Natural killer cell treated with Interleukin-12 subunit alpha and Interleukin-12 subunit beta and Interleukin-15 and Interleukin-18, amount 100 ng/mL, for 72 hours (primary cell): ENCODE measurements at regions not wholly inside any gene's neighbourhood (a gene's known extent, or its start where the extent isn't known, plus 50 kb on each side); places are given as distances from the start of the nearest gene placed in this dataset.
A peak's percentile ranks its signal among the peaks of the same experiment; 100 is the strongest.

ENCODE experiments used
- ATAC-seq, 2 donors: fragments of 150-1000 bp; cut with Tn5 transposase in 1 of 2; sonication (Bioruptor Pico), chemical (Tn5 transposase) in 1 of 2; 2 replicates each; pipeline ENCODE4 v1.10.0; 2021
- DNase-seq: peaks from one replicate; pipeline ENCODE4 v3.0.0; 2022; ENCODE audit warnings: low spot score
- H3K27ac Mint-ChIP-seq, 2 donors: 1 replicate in 1 of 2; 2 replicates in 1 of 2; pipeline ENCODE4 v1.8.0; 2022; ENCODE audit warnings: mixed read lengths in 2 of 2, mild to moderate bottlenecking in 1 of 2, moderate library complexity in 1 of 2
- H3K27me3 Mint-ChIP-seq, 2 donors: 1 replicate in 1 of 2; 2 replicates in 1 of 2; pipeline ENCODE4 v1.8.0; 2022; ENCODE audit warnings: mixed read lengths in 2 of 2
- H3K36me3 Mint-ChIP-seq: one replicate; pipeline ENCODE4 v1.8.0; 2022; ENCODE audit warnings: mixed read lengths
- H3K4me1 Mint-ChIP-seq, 2 donors: 1 replicate in 1 of 2; 2 replicates in 1 of 2; pipeline ENCODE4 v1.8.0; 2022; ENCODE audit warnings: low read depth in 2 of 2, mixed read lengths in 2 of 2, mild to moderate bottlenecking in 1 of 2
- H3K4me3 Mint-ChIP-seq: one replicate; pipeline ENCODE4 v1.8.0; 2022; ENCODE audit warnings: mixed read lengths
- H3K9me3 Mint-ChIP-seq: 2 replicates; pipeline ENCODE4 v1.8.0; 2022; ENCODE audit warnings: mixed read lengths

DNA sequence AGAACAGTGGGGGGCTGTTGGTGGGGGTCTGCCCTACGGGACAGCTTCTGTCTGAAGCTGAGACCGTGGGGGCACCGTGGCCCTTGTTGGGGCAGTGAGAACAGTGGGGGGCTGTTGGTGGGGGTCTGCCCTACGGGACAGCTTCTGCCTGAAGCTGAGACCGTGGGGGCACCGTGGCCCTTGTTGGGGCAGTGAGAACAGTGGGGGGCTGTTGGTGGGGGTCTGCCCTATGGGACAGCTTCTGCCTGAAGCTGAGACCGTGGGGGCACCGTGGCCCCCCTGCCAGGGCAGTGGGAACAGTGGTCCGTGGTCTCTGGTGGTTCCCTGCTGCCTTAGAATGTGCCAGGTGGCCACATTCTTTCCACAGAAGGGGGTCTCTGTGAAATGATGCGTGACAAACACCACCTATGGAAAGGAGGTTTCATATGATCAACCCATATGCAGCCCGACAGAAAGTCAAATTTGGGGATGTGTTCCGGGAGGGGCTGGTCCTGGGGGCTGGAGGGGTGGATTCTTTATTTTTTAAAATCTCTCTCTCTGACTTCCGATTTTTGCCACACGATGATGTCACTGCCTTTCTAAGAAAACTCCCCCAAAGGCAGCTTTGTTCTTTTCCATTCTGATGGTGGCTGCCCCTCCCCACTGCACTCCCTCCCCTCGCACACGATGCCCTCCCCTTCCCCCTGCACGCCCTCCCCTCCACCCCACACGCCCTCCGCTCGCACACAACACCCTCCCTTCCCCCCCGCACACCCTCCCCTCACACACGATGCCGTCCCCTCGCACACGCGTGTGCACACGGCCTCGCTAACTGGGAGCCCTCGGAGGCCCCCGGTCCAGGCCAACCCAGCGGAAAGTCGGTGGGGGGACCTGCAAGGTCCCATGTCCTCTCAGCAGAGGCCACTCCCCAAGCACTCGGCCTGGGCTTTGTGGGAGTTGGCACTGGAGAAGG is 1186.5 kb downstream of the BRD1 start:
- ATAC-seq, result no peak
- no peak for DNase-seq
- no peaks in the 10 kb centered on the region for H3K9me3 Mint-ChIP-seq
- H3K4me1 Mint-ChIP-seq, result peaks cover 0 to 4% of the 10 kb centered on the region in 2 donors
- H3K27me3 Mint-ChIP-seq, result no peaks in the 10 kb centered on the region
- H3K36me3 Mint-ChIP-seq, result no peaks in the 10 kb centered on the region
- H3K4me3 Mint-ChIP-seq, result no peak overlapping the region
- no peak overlapping the region for H3K27ac Mint-ChIP-seq

DNA sequence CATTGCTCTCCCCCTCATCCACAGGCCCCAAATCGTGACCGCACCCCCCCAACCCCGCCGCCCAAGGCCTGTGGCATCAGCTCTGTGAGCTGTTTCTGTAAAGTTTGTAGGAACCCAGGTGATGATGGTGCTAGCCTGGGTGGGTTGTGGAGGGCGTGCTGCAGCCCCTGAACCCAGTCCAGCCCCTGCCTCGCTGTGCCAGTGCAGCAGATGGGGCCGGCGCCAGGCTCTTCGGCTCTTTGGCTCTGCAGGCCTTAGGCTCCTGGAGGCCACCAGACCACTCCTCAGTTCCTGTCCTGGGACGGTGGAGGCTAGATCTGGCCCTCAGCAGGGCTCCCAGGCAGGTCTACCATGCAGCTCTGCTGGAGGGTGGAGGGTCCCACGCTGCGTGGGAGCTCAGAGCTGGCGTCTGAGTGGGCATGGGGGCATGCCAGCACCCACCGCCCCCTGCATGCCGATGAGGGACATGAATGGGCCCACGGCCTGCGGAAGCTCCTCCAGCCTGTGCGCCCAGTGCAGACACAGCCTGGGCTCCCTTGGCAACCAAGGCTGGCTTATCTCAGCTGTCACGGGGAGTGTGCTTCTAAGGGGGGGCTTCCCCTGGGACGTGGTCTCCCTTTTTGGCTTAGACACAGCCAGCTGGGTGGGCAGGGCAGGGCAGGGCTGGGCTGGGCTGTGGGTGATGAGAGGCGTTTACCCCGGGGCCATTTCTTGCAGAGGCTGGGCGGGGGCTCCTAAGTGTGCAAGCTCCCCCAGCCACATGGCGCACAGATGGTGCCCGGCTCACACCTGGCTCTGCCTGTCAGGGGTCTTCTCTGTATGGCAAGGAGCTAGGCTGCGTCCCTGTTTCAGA is 1187.6 kb downstream of the BRD1 start:
- peaks cover 0 to 8% of the 10 kb centered on the region in 2 donors for H3K4me1 Mint-ChIP-seq
- no peak overlapping the region for H3K4me3 Mint-ChIP-seq
- DNase-seq (no peak), ATAC-seq (no peak)
- H3K27me3 Mint-ChIP-seq, result no peaks in the 10 kb centered on the region
- no peaks in the 10 kb centered on the region for H3K9me3 Mint-ChIP-seq
- no peak overlapping the region for H3K27ac Mint-ChIP-seq
- H3K36me3 Mint-ChIP-seq, result no peaks in the 10 kb centered on the region

DNA sequence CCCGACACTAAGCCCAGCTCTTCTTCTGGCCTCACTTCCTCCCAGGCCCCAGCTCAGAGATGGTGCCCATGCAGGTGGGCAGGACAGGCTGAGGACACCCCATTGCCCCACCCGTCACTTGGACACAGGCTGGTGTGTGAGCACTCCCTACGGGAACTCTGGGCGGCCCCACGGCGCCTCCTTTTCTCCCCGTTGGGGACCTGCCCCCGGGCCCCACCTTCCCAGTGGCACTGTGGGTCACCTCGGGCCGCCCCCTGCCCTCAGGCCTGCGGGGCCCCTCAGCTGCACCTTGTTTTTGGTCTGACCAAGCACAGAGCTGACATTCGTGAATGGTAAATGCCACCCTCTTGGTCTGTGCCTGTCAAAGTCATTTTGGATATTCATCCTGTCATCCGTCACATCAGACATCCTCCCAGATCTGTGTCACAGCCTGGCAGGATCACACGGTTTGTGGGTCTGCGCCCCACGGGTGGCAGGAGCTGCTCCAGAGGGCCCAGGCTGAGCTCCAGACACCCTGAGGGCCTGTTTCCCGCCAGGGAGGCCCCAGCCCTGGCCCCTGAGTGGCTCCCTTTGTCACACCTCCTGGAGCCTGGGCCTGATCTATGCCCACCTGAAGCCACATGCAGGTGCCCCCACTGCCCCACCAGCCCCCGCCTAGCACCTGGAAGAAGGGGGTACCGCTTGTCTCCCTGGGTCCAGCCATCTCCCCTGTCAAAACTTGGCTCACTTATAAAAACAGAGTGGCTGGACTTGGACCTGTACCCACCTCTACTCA is 1188.5 kb downstream of the BRD1 start:
- H3K4me3 Mint-ChIP-seq, result no peak overlapping the region
- peaks cover 0 to 8% of the 10 kb centered on the region in 2 donors for H3K4me1 Mint-ChIP-seq
- H3K9me3 Mint-ChIP-seq, result no peaks in the 10 kb centered on the region
- no peaks in the 10 kb centered on the region for H3K27me3 Mint-ChIP-seq
- DNase-seq (no peak), ATAC-seq (no peak)
- no peak overlapping the region for H3K27ac Mint-ChIP-seq
- H3K36me3 Mint-ChIP-seq, result no peaks in the 10 kb centered on the region

DNA sequence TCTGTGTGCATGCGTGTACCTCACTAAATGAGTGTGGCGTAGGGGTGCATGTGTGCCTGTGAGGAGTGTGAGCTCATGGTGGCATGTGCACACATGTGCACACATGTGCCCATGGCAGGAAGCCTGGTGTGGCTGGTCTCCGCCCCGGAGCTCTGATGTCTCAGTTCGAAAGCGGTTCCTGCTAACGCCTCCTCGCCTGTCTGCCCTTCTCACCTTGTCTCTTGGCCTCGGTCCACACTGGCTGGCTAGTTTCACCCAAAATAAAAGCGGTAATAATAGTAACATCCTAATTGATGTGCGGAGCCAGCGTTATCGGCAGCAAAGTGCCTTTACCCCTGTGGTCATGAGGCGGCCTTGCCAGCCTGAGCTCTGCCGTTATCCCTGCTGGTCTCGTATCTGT is 1190.4 kb downstream of the BRD1 start:
- Mint-ChIP-seq H3K9me3 (no peaks in the 10 kb centered on the region), H3K4me3 (no peak overlapping the region), H3K27ac (no peak overlapping the region), H3K27me3 (no peaks in the 10 kb centered on the region), H3K4me1 (peaks cover 0 to 8% of the 10 kb centered on the region in 2 donors), H3K36me3 (no peaks in the 10 kb centered on the region)
- DNase-seq (no peak), ATAC-seq (no peak)

DNA sequence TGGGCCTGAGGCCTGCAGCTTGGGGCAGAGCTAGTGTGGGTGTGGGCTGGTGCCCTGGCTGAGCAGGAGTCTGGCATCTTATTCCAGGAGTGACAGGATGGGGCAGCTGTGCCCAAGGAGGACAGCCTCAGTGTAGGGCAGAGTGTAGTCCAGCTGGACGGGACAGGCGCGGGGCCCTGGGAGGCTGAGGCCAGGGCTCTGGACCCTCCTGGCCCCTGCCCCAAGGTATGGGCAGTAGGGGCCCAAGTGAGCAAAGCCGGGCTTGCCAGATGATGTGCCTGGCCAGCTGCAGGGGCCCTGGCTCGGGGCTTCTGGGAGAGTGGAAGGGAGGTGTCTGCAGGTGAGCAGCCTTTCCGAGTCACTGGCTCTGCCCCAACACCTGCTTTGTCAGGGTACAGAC is 1190.9 kb downstream of the BRD1 start:
- DNase-seq (no peak), ATAC-seq (peak in 1 of 2 donors; percentile 11)
- no peaks in the 10 kb centered on the region for H3K36me3 Mint-ChIP-seq
- no peak overlapping the region for H3K27ac Mint-ChIP-seq
- no peak overlapping the region for H3K4me3 Mint-ChIP-seq
- H3K4me1 Mint-ChIP-seq, result peaks cover 0 to 8% of the 10 kb centered on the region in 2 donors
- H3K9me3 Mint-ChIP-seq, result no peaks in the 10 kb centered on the region
- no peaks in the 10 kb centered on the region for H3K27me3 Mint-ChIP-seq

DNA sequence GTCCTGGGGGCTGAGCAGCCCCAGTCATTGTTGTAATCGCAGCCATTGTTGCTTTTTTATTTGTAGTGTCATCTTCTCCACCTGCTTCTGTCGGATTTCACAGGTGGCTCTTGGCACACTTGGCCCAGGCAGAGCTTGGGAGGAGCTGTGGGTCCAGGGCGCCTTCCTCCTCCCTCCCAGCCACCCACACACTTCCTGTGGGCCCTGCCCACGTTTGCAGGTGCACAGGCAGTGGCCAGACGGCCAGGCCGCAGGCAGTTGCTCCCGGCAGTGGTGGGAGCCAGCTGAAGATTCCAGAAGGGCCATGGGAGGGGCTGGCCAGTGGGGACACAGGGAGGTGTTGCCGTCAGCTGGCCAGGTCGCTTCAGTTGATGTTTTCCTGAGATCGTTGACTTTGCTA is 1191.9 kb downstream of the BRD1 start:
- H3K4me3 Mint-ChIP-seq, result no peak overlapping the region
- no peak overlapping the region for H3K27ac Mint-ChIP-seq
- H3K4me1 Mint-ChIP-seq, result peaks cover 0 to 8% of the 10 kb centered on the region in 2 donors
- no peak for DNase-seq
- ATAC-seq, result no peak
- H3K36me3 Mint-ChIP-seq, result no peaks in the 10 kb centered on the region
- no peaks in the 10 kb centered on the region for H3K27me3 Mint-ChIP-seq
- no peaks in the 10 kb centered on the region for H3K9me3 Mint-ChIP-seq

DNA sequence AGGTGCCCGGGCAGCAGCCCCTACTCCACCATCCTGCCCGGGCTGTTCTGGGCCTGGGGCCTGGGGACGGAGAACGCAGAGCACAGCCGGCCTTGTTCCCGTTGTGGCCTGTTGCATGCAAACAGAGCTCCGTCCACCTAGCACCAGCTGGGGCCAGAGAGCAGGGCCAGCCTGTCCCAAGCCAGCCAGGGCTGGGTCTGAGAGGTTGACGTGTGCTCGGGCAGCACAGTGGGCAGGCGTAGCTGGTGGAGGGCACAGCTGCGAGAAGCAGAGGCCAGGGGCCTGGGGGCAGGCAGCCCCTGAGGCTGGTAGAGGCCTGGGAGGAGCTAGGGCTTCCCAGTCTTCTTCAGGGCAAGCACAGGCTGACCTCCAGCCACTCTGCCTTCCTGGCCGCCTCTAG is 1192.6 kb downstream of the BRD1 start:
- no peak overlapping the region for H3K4me3 Mint-ChIP-seq
- H3K9me3 Mint-ChIP-seq, result no peaks in the 10 kb centered on the region
- H3K4me1 Mint-ChIP-seq, result peaks cover 0 to 8% of the 10 kb centered on the region in 2 donors
- no peak for DNase-seq
- H3K27ac Mint-ChIP-seq, result no peak overlapping the region
- no peaks in the 10 kb centered on the region for H3K36me3 Mint-ChIP-seq
- H3K27me3 Mint-ChIP-seq, result no peaks in the 10 kb centered on the region
- ATAC-seq, result no peak

DNA sequence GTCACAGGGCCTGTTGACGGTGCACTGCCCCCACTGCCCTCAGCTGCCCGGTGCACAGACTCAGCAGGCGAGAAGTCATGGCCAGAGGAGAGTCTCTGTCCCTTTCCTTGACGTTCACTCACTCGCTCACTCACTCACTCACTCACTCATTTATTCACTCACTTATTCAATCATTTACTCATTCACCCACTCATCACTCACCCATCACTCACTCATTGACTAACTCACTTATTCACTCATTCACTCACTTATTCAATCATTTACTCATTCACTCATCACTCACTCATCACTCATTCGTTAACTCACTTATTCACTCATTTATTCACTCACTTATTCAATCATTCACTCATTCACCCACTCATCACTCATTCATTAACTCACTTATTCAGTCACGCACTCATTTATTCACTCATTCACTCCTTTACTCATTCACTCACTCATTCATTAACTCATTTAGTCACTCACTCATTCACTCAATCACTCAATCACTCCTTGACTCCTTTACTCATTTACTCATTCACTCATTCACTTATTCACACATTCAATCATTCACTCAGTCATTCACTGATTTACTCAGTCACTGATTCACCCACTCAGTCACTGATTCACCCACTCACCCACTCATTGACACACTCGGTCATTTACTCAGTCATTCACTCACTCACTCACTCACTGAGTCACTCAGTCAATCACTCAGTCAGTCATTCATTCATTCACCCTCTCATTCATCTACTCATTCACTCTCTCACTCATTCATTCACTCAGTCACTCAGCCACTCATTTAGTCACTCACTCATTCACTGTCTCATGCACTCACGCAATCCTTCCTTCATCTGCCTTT is 1193.5 kb downstream of the BRD1 start:
- Mint-ChIP-seq H3K27me3 (no peaks in the 10 kb centered on the region), H3K27ac (no peak overlapping the region), H3K36me3 (no peaks in the 10 kb centered on the region), H3K9me3 (no peaks in the 10 kb centered on the region), H3K4me3 (no peak overlapping the region), H3K4me1 (peaks cover 0 to 8% of the 10 kb centered on the region in 2 donors)
- no peak for ATAC-seq
- DNase-seq, result no peak

DNA sequence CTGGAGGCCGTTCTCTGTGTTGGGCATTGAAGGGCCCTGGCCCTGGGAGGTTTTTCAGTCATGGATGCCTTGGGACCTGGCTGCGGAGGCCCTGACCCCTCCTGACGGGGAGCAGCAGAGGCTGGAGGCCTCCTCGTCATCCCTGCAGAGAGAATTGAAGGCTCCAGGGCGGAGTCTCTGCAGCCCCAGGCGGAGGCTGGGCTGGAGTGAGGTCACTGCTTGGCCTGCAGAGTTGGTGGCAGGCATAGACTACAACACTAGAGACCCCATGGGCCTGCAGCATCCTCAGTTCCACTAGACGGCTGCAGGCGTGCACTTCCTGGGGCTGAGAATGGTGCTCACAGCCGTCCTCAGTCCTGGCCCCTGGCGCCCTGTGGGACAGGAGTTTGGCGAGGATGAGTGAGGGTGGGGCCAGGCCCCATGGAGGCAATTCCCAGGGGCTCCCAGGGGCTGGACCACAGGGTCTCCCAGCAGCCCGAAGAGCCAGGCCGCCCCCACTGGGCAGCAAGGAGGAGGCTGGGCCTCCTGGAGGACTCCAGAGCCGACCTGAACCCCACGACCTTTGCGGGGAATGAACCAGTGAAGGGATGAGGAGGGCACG is 1194.9 kb downstream of the BRD1 start:
- H3K27ac Mint-ChIP-seq, result no peak overlapping the region
- ATAC-seq (no peak), DNase-seq (no peak)
- H3K4me1 Mint-ChIP-seq, result peaks cover 0 to 8% of the 10 kb centered on the region in 2 donors
- H3K36me3 Mint-ChIP-seq, result no peaks in the 10 kb centered on the region
- H3K27me3 Mint-ChIP-seq, result no peaks in the 10 kb centered on the region
- H3K4me3 Mint-ChIP-seq, result no peak overlapping the region
- no peaks in the 10 kb centered on the region for H3K9me3 Mint-ChIP-seq

DNA sequence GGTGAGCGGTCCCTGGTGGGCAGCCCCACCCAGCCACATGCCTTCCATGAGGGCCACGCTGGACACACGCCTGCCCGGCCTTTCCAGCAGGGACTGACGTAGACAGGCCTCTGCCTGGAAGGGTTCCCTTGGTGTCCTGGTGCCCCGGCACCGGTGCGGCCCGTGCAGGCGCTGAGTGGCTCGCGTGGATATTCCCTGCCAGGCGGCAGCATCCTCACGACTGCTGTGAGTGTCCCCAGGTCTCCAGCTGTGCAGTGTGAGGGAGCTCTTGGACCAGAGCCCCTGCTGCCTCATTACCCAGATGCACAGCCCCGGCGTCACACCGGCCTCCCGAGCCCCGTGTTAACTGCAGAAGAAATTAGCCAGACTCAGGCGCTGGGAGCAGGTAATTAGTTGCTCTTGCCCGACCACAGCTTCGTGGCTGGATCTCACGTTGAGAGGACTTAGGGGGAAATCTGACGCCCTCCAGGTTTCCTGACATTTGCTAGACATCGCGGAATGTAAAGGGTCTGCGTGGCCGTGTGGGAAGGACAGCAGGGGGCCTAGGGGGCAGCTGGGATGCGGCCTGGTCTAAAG is 1196.3 kb downstream of the BRD1 start:
- Mint-ChIP-seq H3K4me1 (peaks cover 0 to 6% of the 10 kb centered on the region in 2 donors), H3K9me3 (no peaks in the 10 kb centered on the region), H3K4me3 (no peak overlapping the region), H3K27me3 (no peaks in the 10 kb centered on the region), H3K36me3 (no peaks in the 10 kb centered on the region), H3K27ac (no peak overlapping the region)
- DNase-seq (no peak), ATAC-seq (no peak)

DNA sequence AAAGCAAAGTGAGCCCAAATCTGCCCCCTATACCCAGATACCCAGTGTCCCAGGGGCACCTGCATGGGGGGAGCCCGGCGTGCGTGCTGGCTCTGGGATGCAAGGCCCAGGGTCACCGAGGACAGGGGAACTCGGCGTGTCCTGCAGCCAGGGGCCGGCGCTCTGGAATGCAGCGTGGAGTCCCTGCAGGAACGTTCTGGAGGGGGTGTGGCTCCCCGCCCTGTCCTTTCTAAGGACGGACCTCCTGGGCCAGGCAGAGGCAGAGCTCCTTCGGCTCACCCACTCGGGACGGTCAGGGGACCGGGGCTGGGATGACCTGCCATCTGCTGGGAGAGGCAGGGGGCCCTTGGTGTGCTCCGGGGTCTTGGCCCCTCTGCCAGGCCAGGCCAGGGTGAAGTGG is 1196.8 kb downstream of the BRD1 start:
- Mint-ChIP-seq H3K27ac (no peak overlapping the region), H3K36me3 (no peaks in the 10 kb centered on the region), H3K27me3 (no peaks in the 10 kb centered on the region), H3K9me3 (no peaks in the 10 kb centered on the region), H3K4me1 (peaks cover 0 to under 1% of the 10 kb centered on the region in 2 donors), H3K4me3 (no peak overlapping the region)
- ATAC-seq, result no peak
- no peak for DNase-seq

DNA sequence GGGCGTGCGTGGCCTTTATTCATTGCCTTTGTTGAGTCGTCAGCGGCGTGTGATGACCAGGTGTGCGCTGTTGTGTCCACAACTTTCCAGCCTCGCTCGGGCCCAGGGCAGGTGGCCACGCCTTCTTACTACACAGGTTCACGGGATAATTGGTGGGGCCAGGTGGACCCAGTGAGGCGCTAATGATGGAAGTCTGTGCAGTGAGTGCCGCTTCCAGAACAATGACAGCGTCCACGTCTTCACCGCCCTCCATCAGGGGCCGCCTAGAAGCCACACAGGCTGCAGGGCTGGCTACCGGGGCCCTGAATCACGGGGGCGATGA is 1197.3 kb downstream of the BRD1 start:
- no peak overlapping the region for H3K4me3 Mint-ChIP-seq
- DNase-seq, result no peak
- no peaks in the 10 kb centered on the region for H3K9me3 Mint-ChIP-seq
- H3K4me1 Mint-ChIP-seq, result no peaks in the 10 kb centered on the region
- no peak for ATAC-seq
- H3K27me3 Mint-ChIP-seq, result no peaks in the 10 kb centered on the region
- no peak overlapping the region for H3K27ac Mint-ChIP-seq
- H3K36me3 Mint-ChIP-seq, result no peaks in the 10 kb centered on the region
